ENCODE measurements at regions not wholly inside any gene's neighbourhood (a gene's known extent, or its start where the extent isn't known, plus 50 kb on each side); places are given as distances from the start of the nearest gene placed in this dataset.
"Not testable (repeated sequence)": the region's sequence is repeated elsewhere in the genome, so short reads cannot be mapped to it uniquely, and the experiment has no call there.

DNA sequence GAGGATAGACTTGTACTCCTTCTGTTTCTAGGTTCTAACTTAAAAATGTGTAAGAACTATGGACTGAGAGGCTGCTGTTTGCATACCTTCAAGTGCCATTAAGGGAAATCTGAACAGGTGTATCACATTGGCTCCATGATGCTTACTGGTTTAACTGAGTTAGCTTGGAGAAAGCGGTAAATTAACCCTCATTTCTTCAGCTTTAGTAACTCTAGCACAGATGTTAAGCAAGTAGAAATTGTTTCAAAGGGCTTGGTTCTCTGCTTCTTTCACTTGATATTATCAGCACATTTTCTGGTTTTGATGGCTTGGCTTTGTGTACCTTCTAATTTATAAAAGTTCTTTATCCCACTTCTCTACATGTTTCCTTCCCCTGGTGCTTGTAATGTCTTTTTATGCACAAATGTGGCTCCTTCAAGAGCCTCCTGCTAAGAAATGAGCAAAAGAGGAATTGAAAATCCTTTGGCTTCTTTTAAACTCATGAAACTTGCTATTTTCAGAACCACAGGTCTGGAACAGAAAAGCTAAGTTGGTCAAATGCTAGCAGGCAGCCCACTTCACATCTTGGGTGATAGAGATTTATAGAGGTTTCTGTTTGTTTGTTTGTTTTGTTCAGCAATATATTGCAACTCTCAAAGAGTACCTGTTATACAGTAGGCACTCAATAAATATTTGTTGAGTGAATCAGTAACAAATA is 249.9 kb upstream of the THUMPD2 start:
- TF ChIP-seq EZH2phosphoT487 (IDR thresholded peaks at IDR 0.05; ENCODE audit: low read depth): no peak
- TF ChIP-seq, protein P1, sequence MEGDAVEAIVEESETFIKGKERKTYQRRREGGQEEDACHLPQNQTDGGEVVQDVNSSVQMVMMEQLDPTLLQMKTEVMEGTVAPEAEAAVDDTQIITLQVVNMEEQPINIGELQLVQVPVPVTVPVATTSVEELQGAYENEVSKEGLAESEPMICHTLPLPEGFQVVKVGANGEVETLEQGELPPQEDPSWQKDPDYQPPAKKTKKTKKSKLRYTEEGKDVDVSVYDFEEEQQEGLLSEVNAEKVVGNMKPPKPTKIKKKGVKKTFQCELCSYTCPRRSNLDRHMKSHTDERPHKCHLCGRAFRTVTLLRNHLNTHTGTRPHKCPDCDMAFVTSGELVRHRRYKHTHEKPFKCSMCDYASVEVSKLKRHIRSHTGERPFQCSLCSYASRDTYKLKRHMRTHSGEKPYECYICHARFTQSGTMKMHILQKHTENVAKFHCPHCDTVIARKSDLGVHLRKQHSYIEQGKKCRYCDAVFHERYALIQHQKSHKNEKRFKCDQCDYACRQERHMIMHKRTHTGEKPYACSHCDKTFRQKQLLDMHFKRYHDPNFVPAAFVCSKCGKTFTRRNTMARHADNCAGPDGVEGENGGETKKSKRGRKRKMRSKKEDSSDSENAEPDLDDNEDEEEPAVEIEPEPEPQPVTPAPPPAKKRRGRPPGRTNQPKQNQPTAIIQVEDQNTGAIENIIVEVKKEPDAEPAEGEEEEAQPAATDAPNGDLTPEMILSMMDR (IDR thresholded peaks at IDR 0.05; ENCODE audit: low read depth, low read length): no peak
- Histone ChIP-seq H3K36me3 (replicated peaks; ENCODE audit: low read depth, low read length) (no peaks in the 10 kb centered on the region), H4K20me1 (ENCODE audit: insufficient read depth, low read length) (no peaks in the 10 kb centered on the region), H3K4me1 (ENCODE audit: low read length) (peaks cover 33% of the 10 kb centered on the region), H2AFZ (ENCODE audit: low read depth, low read length) (no peak overlapping the region), H3K79me2 (ENCODE audit: low read length) (no peaks in the 10 kb centered on the region), H3K4me2 (ENCODE audit: low read length) (peak overlapping the region; percentile 58), H3K9me3 (ENCODE audit: insufficient read depth, low read length) (no peaks in the 10 kb centered on the region), H3K4me3 (ENCODE audit: low read length) (peak overlapping the region; percentile 22; the same call in 1 of the 2 replicates), H3K9ac (ENCODE audit: low read length) (no peak overlapping the region), H3K27ac (ENCODE audit: low read length) (no peak overlapping the region), H3K27me3 (ENCODE audit: low read depth, low read length) (peaks cover 9% of the 10 kb centered on the region; the same call in 1 of the 2 replicates)

DNA sequence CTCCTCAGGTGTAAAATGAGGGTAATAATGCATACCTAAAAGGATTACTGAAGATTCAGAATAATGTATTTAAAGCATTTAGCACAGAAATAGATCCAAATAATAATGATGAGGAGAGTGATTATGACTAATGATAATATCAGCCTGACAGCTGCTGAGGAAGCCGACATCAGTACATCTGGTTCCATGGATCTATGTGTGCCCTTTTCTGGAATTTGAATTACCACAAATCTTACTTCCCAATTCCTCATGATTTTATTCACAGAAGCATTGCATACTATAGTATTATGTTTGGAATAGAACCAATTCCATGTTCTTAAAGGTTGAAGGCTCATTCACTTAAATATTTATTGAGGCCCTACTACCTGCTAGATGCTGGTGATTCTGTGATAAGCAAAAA is 248.9 kb upstream of the THUMPD2 start:
- Histone ChIP-seq H3K4me3 (ENCODE audit: low read length) (no peak overlapping the region), H3K79me2 (ENCODE audit: low read length) (no peaks in the 10 kb centered on the region), H3K4me1 (ENCODE audit: low read length) (peaks cover 30% of the 10 kb centered on the region), H3K9me3 (ENCODE audit: insufficient read depth, low read length) (no peaks in the 10 kb centered on the region), H3K9ac (ENCODE audit: low read length) (no peak overlapping the region), H3K27ac (ENCODE audit: low read length) (no peak overlapping the region), H4K20me1 (ENCODE audit: insufficient read depth, low read length) (no peaks in the 10 kb centered on the region), H3K27me3 (ENCODE audit: low read depth, low read length) (peaks cover 9% of the 10 kb centered on the region; the same call in 1 of the 2 replicates), H3K36me3 (replicated peaks; ENCODE audit: low read depth, low read length) (no peaks in the 10 kb centered on the region), H2AFZ (ENCODE audit: low read depth, low read length) (no peak overlapping the region), H3K4me2 (ENCODE audit: low read length) (no peak overlapping the region)
- TF ChIP-seq, protein P1 (IDR thresholded peaks at IDR 0.05; ENCODE audit: low read depth, low read length): no peak
- no peak for TF ChIP-seq EZH2phosphoT487 (IDR thresholded peaks at IDR 0.05; ENCODE audit: low read depth)

DNA sequence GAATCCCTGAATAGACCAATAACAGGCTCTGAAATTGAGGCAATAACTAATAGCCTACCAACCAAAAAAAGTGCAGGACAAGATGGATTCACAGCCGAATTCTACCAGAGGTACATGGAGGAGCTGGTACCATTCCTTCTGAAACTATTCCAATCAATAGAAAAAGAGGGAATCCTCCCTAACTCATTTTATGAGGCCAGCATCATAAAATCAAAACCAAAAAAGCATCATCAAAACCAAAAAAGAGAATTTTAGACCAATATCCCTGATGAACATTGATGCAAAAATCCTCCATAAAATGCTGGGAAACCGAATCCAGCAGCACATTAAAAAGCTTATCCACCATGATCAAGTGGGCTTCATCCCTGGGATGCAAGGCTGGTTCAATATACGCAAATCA is 246.2 kb upstream of the THUMPD2 start:
- not testable (repeated sequence) for H3K9me3 ChIP-seq (ENCODE audit: insufficient read depth, low read length); H3K4me3 ChIP-seq (ENCODE audit: low read length); H4K20me1 ChIP-seq (ENCODE audit: insufficient read depth, low read length); H3K9ac ChIP-seq (ENCODE audit: low read length); H3K4me2 ChIP-seq (ENCODE audit: low read length); H3K27ac ChIP-seq (ENCODE audit: low read length); H3K36me3 ChIP-seq (replicated peaks; ENCODE audit: low read depth, low read length); H2AFZ ChIP-seq (ENCODE audit: low read depth, low read length); H3K27me3 ChIP-seq (ENCODE audit: low read depth, low read length); H3K79me2 ChIP-seq (ENCODE audit: low read length)
- peaks cover 19% of the 10 kb centered on the region for H3K4me1 ChIP-seq (ENCODE audit: low read length)

DNA sequence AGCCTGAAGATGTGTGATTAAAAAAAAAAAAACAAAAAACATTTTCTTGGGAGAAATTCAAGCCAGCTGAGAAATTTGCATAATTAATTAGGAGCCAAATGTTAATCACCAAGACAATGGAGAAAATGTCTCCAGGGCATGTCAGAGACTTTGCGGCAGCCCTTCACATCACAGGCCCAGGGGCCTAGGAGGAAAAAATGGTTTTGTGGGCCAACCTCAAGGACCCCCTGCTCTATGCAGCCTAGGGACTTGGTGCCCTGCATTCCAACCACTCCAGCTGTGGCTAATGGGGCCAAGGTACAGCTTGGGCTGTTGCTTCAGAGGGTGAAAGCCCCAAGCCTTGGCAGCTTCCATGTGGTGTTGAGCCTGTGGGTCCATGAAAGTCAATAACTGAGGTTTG is 241.9 kb upstream of the THUMPD2 start:
- TF ChIP-seq, protein P1 (IDR thresholded peaks at IDR 0.05; ENCODE audit: low read depth, low read length): no peak
- no peak for TF ChIP-seq EZH2phosphoT487 (IDR thresholded peaks at IDR 0.05; ENCODE audit: low read depth)
- no peak overlapping the region for H3K4me2 ChIP-seq (ENCODE audit: low read length)
- H3K36me3 ChIP-seq (replicated peaks; ENCODE audit: low read depth, low read length): no peaks in the 10 kb centered on the region
- H3K27me3 ChIP-seq (ENCODE audit: low read depth, low read length): no peaks in the 10 kb centered on the region
- no peaks in the 10 kb centered on the region for H4K20me1 ChIP-seq (ENCODE audit: insufficient read depth, low read length)
- H3K9ac ChIP-seq (ENCODE audit: low read length): no peak overlapping the region
- no peak overlapping the region for H2AFZ ChIP-seq (ENCODE audit: low read depth, low read length)
- no peaks in the 10 kb centered on the region for H3K79me2 ChIP-seq (ENCODE audit: low read length)
- H3K4me3 ChIP-seq (ENCODE audit: low read length): no peak overlapping the region
- H3K27ac ChIP-seq (ENCODE audit: low read length): no peak overlapping the region
- H3K4me1 ChIP-seq (ENCODE audit: low read length): no peaks in the 10 kb centered on the region
- no peaks in the 10 kb centered on the region for H3K9me3 ChIP-seq (ENCODE audit: insufficient read depth, low read length)

Data from OCI-LY3 (cell line).